SU-DHL-6 (cell line): ENCODE measurements at regions not wholly inside any gene's neighbourhood (a gene's known extent, or its start where the extent isn't known, plus 50 kb on each side); places are given as distances from the start of the nearest gene placed in this dataset.
"Not testable (repeated sequence)": the region's sequence is repeated elsewhere in the genome, so short reads cannot be mapped to it uniquely, and the experiment has no call there.

Experiments
- EZH2phosphoT487 ChIP-seq: fragments of 200-600 bp; sonication (generic), shearing (Covaris generic); conservative IDR thresholded peaks from 2 replicates; pipeline ENCODE4 v1.6.1; 2018; ENCODE audit warnings: mild to moderate bottlenecking, antibody characterized with exemption, low read length, moderate library complexity, mixed read lengths
- TF ChIP-seq, protein P1 (sequence below): fragments of 200-600 bp; sonication (generic); IDR thresholded peaks from one replicate; pipeline ENCODE4 v1.5.1; 2017; ENCODE audit warnings: antibody characterized with exemption, mild to moderate bottlenecking, low read length, moderate library complexity; ENCODE audit not compliant: insufficient read depth, poor library complexity, severe bottlenecking

DNA sequence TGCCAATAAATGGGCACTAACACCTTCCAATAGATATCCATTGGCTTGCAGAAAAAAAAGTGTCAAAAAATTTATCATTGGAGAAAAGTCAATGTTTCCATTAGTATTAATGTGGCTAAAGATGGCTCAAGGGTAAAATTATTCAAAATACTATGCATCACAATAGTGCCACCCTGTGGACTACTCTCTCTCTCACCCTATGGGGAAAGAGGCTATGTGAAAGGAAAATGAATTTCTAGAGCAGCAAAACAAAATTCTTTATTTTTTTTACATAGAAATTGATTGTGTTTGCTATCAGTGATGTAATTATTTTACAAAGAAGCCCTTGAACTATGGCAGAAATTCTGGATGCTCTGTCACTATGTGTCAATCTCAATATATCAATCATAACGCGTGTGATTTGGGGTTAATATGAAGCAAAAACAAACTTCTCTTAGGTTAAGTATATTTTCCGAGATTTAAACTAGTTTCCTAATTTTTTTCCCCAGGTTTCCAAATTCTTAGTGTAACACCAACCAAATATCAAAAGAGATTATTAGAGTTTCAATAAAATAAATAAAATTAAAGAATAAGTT lies 193.9 kb downstream of the USP22 start:
- TF ChIP-seq, protein P1, sequence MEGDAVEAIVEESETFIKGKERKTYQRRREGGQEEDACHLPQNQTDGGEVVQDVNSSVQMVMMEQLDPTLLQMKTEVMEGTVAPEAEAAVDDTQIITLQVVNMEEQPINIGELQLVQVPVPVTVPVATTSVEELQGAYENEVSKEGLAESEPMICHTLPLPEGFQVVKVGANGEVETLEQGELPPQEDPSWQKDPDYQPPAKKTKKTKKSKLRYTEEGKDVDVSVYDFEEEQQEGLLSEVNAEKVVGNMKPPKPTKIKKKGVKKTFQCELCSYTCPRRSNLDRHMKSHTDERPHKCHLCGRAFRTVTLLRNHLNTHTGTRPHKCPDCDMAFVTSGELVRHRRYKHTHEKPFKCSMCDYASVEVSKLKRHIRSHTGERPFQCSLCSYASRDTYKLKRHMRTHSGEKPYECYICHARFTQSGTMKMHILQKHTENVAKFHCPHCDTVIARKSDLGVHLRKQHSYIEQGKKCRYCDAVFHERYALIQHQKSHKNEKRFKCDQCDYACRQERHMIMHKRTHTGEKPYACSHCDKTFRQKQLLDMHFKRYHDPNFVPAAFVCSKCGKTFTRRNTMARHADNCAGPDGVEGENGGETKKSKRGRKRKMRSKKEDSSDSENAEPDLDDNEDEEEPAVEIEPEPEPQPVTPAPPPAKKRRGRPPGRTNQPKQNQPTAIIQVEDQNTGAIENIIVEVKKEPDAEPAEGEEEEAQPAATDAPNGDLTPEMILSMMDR, result not testable (repeated sequence)
- TF ChIP-seq EZH2phosphoT487, result not testable (repeated sequence)
